ENCODE measurements at regions not wholly inside any gene's neighbourhood (a gene's known extent, or its start where the extent isn't known, plus 50 kb on each side); places are given as distances from the start of the nearest gene placed in this dataset.
"Not testable (repeated sequence)": the region's sequence is repeated elsewhere in the genome, so short reads cannot be mapped to it uniquely, and the experiment has no call there.

- DNase-seq (ENCODE audit: extremely low spot score, insufficient read length, low read depth) (no peak), FAIRE-seq (no peak)
Measured at GRCh38 chr4:64876021-64876420, 466.8 kb upstream of the TECRL start.

- DNase-seq (ENCODE audit: extremely low spot score, insufficient read length, low read depth) (no peak), FAIRE-seq (no peak)
Measured at GRCh38 chr4:64870558-64870957, 461.3 kb upstream of the TECRL start.

- DNase-seq (ENCODE audit: extremely low spot score, insufficient read length, low read depth) (no peak), FAIRE-seq (no peak)
Measured at GRCh38 chr4:64857815-64858214, 448.6 kb upstream of the TECRL start.

GRCh38 chr4:64857198-64857597, 447.9 kb upstream of the TECRL start:
- DNase-seq (ENCODE audit: extremely low spot score, insufficient read length, low read depth) (no peak), FAIRE-seq (no peak)

GRCh38 chr4:64846417-64846816, 437.2 kb upstream of the TECRL start:
- no peak for FAIRE-seq
- no peak for DNase-seq (ENCODE audit: extremely low spot score, insufficient read length, low read depth)

- DNase-seq (ENCODE audit: extremely low spot score, insufficient read length, low read depth): no peak
Measured at GRCh38 chr4:64829749-64830148, 420.5 kb upstream of the TECRL start.

GRCh38 chr4:64824591-64824990, 415.3 kb upstream of the TECRL start:
- no peak for FAIRE-seq
- DNase-seq (ENCODE audit: extremely low spot score, insufficient read length, low read depth): no peak

More at GRCh38 chr4:64829749-64830148, 420.5 kb upstream of the TECRL start:
- FAIRE-seq: no peak

GRCh38 chr4:64822405-64822804, 413.2 kb upstream of the TECRL start:
- FAIRE-seq: no peak
- no peak for DNase-seq (ENCODE audit: extremely low spot score, insufficient read length, low read depth)

GRCh38 chr4:64821219-64821976, 412.1 kb upstream of the TECRL start:
- DNase-seq (ENCODE audit: extremely low spot score, insufficient read length, low read depth) (no peak), FAIRE-seq (no peak)

- FAIRE-seq (no peak), DNase-seq (ENCODE audit: extremely low spot score, insufficient read length, low read depth) (no peak)
Measured at GRCh38 chr4:64814616-64815015, 405.4 kb upstream of the TECRL start.

GRCh38 chr4:64807821-64808220, 398.6 kb upstream of the TECRL start:
- FAIRE-seq: no peak
- DNase-seq (ENCODE audit: extremely low spot score, insufficient read length, low read depth): no peak

- FAIRE-seq: no peak
Measured at GRCh38 chr4:64799751-64800150, 390.5 kb upstream of the TECRL start.

GRCh38 chr4:64798828-64799227, 389.6 kb upstream of the TECRL start:
- not testable (repeated sequence) for DNase-seq (ENCODE audit: extremely low spot score, insufficient read length, low read depth); FAIRE-seq

More at GRCh38 chr4:64799751-64800150, 390.5 kb upstream of the TECRL start:
- no peak for DNase-seq (ENCODE audit: extremely low spot score, insufficient read length, low read depth)

GRCh38 chr4:64796581-64796980, 387.3 kb upstream of the TECRL start:
- DNase-seq (ENCODE audit: extremely low spot score, insufficient read length, low read depth) (no peak), FAIRE-seq (no peak)

GRCh38 chr4:64784125-64784524, 374.9 kb upstream of the TECRL start:
- no peak for DNase-seq (ENCODE audit: extremely low spot score, insufficient read length, low read depth)
- no peak for FAIRE-seq

- DNase-seq (ENCODE audit: extremely low spot score, insufficient read length, low read depth) (no peak), FAIRE-seq (no peak)
Measured at GRCh38 chr4:64781737-64782326, 372.6 kb upstream of the TECRL start.

GRCh38 chr4:64780664-64781063, 371.4 kb upstream of the TECRL start:
- DNase-seq (ENCODE audit: extremely low spot score, insufficient read length, low read depth) (no peak), FAIRE-seq (no peak)

- DNase-seq (ENCODE audit: extremely low spot score, insufficient read length, low read depth): no peak
- FAIRE-seq: no peak
Measured at GRCh38 chr4:64777286-64777685, 368.0 kb upstream of the TECRL start.

- FAIRE-seq: no peak
- no peak for DNase-seq (ENCODE audit: extremely low spot score, insufficient read length, low read depth)
Measured at GRCh38 chr4:64776820-64777219, 367.6 kb upstream of the TECRL start.

GRCh38 chr4:64774626-64775025, 365.4 kb upstream of the TECRL start:
- FAIRE-seq (no peak), DNase-seq (ENCODE audit: extremely low spot score, insufficient read length, low read depth) (no peak)

- no peak for DNase-seq (ENCODE audit: extremely low spot score, insufficient read length, low read depth)
- FAIRE-seq: no peak
Measured at GRCh38 chr4:64771149-64771548, 361.9 kb upstream of the TECRL start.

- FAIRE-seq (no peak), DNase-seq (ENCODE audit: extremely low spot score, insufficient read length, low read depth) (no peak)
Measured at GRCh38 chr4:64767547-64767946, 358.3 kb upstream of the TECRL start.

All from GM18507 (cell line).